Esophagus squamous epithelium (tissue), 4 donors: ENCODE measurements at regions not wholly inside any gene's neighbourhood (a gene's known extent, or its start where the extent isn't known, plus 50 kb on each side); places are given as distances from the start of the nearest gene placed in this dataset.

Source experiments
- POLR2A ChIP-seq, 4 donors: fragments of 450-650 bp; IDR thresholded peaks; one replicate each; pipeline ENCODE4 v1.6.1; 2017; ENCODE audit warnings: antibody characterized with exemption in 4 of 4, mild to moderate bottlenecking in 4 of 4, moderate library complexity in 3 of 4
- TF ChIP-seq, protein P1 (sequence below), 6 experiments: fragments of 450-650 bp in 4 of 6; fragments of 200-600 bp in 2 of 6; sonication (generic) in 2 of 6; IDR thresholded peaks; one replicate each; pipeline ENCODE4 v1.5.1; 2016 to 2019; ENCODE audit warnings: antibody characterized with exemption in 6 of 6, mild to moderate bottlenecking in 4 of 6, moderate library complexity in 4 of 6

DNA sequence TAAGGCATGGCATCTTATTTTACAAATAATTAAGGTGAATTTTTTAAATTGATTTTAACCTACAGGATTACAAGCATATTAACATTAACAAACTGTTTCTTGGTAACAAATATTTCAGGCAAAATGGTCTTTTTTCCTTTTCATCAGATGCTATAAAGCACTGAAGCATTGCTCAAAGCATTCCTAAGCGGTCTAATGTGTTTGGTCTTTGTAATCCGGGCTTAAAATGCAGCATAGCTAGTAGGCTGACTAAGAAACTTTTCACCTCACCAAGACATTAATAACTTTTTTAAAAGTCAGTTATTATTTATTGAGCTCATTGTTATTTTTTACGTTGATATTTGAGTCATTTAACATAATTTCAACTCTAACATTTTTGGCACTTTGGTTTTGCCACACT, 538.8 kb upstream of the SLC39A10 start:
- TF ChIP-seq, protein P1, sequence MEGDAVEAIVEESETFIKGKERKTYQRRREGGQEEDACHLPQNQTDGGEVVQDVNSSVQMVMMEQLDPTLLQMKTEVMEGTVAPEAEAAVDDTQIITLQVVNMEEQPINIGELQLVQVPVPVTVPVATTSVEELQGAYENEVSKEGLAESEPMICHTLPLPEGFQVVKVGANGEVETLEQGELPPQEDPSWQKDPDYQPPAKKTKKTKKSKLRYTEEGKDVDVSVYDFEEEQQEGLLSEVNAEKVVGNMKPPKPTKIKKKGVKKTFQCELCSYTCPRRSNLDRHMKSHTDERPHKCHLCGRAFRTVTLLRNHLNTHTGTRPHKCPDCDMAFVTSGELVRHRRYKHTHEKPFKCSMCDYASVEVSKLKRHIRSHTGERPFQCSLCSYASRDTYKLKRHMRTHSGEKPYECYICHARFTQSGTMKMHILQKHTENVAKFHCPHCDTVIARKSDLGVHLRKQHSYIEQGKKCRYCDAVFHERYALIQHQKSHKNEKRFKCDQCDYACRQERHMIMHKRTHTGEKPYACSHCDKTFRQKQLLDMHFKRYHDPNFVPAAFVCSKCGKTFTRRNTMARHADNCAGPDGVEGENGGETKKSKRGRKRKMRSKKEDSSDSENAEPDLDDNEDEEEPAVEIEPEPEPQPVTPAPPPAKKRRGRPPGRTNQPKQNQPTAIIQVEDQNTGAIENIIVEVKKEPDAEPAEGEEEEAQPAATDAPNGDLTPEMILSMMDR (IDR thresholded peaks at IDR 0.05) = no peak
- no peak for TF ChIP-seq POLR2A (IDR thresholded peaks at IDR 0.05)
